HEK293T (cell line): ENCODE measurements at regions not wholly inside any gene's neighbourhood (a gene's known extent, or its start where the extent isn't known, plus 50 kb on each side); places are given as distances from the start of the nearest gene placed in this dataset.

ENCODE experiments used
- ARNT ChIP-seq: fragments of 450-650 bp; IDR thresholded peaks from 2 replicates; pipeline ENCODE4 v1.6.1; 2017; ENCODE audit warnings: mild to moderate bottlenecking
- BHLHE40 ChIP-seq: fragments of 450-650 bp; IDR thresholded peaks from 2 replicates; pipeline ENCODE4 v1.6.1; 2016; ENCODE audit warnings: mild to moderate bottlenecking, moderate library complexity, borderline replicate concordance
- FOXA1 ChIP-seq: fragments of 450-650 bp; IDR thresholded peaks from 2 replicates; pipeline ENCODE4 v1.6.1; 2016; ENCODE audit warnings: mild to moderate bottlenecking
- FOXM1 ChIP-seq: fragments of 450-650 bp; IDR thresholded peaks from 2 replicates; pipeline ENCODE4 v1.6.1; 2017; ENCODE audit warnings: mild to moderate bottlenecking, borderline replicate concordance
- LEF1 ChIP-seq: fragments of 450-650 bp; IDR thresholded peaks from 2 replicates; pipeline ENCODE4 v1.6.1; 2017; ENCODE audit warnings: mild to moderate bottlenecking, borderline replicate concordance
- NFRKB ChIP-seq: fragments of 450-650 bp; IDR thresholded peaks from 2 replicates; pipeline ENCODE4 v1.6.1; 2016; ENCODE audit warnings: mild to moderate bottlenecking, moderate library complexity
- SP1 ChIP-seq: fragments of 450-650 bp; IDR thresholded peaks from 2 replicates; pipeline ENCODE4 v1.6.1; 2017

DNA sequence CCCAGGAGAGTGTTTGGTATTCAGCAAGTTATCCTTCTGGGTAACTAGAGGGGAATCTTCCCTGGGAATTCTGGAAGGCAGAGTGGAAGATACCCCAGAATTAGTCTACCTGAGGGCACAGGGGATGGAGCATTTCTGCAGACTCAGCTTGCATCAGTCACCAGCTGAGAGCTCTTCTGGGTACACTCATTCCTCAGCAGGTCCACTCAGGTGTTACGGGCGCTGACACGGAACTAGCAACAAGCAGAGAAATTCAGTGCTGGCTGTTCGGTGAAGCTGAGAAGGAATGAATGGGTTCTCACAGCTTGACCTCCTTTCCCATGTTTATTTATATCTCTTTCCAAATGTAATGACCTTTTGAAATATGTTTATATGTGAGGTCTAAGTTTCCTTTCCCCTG, 106.0 kb upstream of the PNPLA4 start:
- TF ChIP-seq FOXA1 (no peak), FOXM1 (no peak), NFRKB (no peak), BHLHE40 (no peak), ARNT (no peak), SP1 (no peak), LEF1 (no peak)
